Kidney capillary endothelial cell (primary cell): ENCODE measurements at regions not wholly inside any gene's neighbourhood (a gene's known extent, or its start where the extent isn't known, plus 50 kb on each side); places are given as distances from the start of the nearest gene placed in this dataset.

Experiments used
- DNase-seq: peaks from one replicate; pipeline ENCODE4 v3.0.0-alpha.2; 2018; ENCODE audit warnings: low spot score

- no peak for DNase-seq
Observed at GRCh38 chr21:18191139-18191538, 53.5 kb upstream of the CHODL start.

DNA sequence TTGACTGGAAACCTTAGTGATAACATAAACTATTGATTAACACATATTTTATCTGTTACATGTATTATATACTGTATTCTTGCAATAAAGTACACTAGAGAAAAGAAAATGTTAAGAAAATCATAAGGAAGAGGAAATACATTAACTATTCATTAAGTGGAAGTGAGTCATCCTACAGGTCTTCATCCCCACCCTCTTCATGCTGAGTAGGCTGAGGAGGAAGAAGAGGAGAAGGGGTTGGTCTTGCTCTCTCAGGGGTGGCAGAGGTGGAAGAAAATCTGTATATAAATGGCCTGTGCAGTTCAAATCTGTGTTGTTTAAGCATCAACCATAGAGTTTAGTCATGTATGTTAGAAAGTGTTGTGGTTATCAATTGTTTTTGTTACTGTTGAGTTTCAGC is 66.1 kb upstream of the CHODL start:
- peak; percentile 10 for DNase-seq

GRCh38 chr21:18174370-18174769 is 70.3 kb upstream of the CHODL start:
- no peak for DNase-seq

- no peak for DNase-seq
Observed at GRCh38 chr21:18170829-18171228, 73.8 kb upstream of the CHODL start.

DNA sequence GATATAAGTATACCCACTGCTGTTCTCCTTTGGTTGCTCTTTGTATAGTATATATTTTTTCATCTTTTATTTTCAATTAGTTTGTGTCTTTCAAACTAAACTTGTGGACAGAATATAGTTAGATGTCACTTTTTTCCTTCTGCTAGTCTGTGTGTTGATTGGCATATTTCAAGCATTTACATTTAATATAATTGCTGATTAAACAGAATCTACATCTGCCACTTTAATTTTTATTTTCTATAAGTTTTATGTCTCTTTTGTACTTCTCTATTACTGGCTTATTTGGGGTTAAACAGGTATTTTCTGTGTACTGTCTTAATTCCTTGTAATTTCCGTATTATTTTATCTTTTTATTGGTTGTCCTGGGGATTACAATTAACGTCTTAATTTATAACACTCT is 74.4 kb upstream of the CHODL start:
- no peak for DNase-seq

DNA sequence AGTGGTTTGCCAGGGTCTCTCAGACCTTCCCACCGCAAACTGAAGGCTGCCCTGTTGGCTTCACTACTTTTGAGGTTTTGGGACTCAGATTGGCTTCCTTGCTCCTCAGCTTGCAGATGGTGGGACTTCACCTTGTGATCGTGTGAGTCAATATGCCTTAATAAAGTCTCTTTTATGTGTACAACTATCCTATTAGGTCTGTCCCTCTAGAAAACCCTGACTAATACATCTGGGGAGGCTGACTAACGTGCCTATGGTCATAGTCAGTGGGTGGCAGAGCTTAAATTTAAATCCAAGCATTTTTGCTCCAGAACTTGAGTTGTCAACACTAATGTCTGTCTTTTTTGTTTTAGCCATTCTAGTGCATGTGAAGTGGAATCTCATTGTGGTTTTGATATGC is 76.5 kb upstream of the CHODL start:
- DNase-seq = no peak

DNA sequence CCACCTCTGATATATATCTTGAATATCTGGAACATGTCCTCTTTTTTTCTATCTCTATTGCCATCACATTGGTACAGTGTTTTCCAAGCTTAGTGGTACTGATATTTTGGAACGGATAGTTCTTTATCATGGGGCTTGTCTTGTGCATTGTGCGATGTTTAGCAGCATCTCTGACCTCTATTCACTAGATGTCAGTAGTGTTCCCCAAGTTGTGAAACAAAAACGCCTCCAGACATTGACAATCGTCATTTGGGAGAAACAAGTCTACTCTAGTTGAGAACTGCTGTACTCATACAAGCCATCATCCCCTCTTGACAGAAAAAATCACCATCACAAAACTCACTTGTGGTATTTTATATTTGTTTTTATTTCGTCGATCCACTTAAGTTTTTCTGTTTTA is 79.7 kb upstream of the CHODL start:
- DNase-seq = no peak

DNA sequence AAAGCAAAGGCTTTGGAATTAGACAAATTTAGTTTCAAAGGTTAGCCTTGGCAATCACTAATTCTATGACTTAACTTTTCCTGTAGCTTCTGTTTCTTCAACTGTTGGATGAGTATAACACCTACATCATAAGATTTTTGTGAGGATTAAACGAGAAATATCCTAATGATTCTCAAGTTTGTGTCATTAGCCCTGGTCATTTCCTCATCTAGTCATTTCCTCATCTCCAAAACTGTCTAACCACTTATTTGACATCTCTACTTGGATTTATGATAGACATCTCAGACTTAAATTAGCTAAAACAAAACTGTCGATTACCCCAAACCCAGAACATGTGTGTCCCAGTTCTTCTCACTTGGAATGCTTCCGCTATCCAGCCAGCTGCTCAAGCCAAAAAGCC is 80.2 kb upstream of the CHODL start:
- DNase-seq = peak; percentile 65

DNA sequence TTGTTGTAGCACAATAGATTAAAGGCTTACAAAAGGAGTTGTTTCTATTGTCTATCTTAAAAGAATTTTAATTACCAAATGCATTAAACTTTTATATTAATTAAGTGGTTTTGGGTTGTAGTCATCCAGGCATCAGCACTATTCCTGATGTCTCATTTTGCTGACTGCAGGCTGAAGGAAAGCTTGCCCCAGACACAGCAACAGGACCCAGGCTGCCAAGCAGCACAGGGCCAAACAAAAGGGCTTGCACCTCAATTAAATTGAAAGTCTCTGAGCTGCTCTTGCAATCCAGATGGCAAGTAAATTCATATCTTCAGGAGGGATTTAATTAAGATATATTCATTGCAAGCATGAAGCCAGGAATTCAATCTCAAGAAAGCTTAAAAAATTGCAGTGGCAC is 80.7 kb upstream of the CHODL start:
- peak; percentile 21 for DNase-seq

DNA sequence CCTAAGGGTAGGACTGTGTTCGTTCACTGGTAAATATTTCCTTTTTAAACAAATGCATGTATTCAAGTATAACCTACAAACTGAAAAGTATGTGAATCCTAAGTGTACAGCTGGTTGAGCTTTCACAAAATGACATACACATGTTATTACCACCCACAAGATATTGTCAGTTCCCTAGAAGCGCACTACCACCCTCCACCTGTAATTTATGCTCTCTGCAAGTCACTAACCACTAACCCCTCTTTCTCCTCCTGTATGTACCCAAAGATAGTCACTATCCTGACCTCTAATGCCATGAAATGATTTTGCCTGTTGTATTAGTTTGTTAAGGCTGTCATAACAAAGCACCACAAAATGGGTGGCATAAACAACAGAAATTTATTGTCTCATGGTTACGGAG is 82.8 kb upstream of the CHODL start:
- no peak for DNase-seq

- no peak for DNase-seq
Observed at GRCh38 chr21:18157406-18157805, 87.2 kb upstream of the CHODL start.

GRCh38 chr21:18155508-18156193 is 89.0 kb upstream of the CHODL start:
- DNase-seq = peak; percentile 58

GRCh38 chr21:18153063-18153462 is 91.6 kb upstream of the CHODL start:
- peak; percentile 31 for DNase-seq

- no peak for DNase-seq
Observed at GRCh38 chr21:18152371-18152770, 92.3 kb upstream of the CHODL start.

DNA sequence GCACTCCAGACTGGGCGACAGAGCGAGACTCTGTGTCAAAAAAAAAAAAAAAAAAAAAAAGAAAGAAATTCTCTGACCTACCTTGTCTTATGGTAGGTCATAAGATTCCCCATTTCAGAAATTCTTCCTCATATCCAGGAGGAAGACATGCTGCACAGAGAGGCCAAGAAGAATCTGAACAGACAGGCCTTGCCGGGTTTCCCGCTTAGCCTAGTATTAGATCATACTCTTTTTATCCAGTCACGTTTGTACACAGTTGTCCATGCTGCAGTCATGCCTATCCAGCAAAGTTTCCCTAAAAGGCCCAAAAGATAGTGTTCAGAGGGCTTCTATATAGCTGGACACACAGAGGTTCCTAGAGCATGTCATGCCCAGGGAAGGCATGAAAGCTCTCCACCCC is 93.6 kb upstream of the CHODL start:
- DNase-seq = no peak

- DNase-seq = no peak
Observed at GRCh38 chr21:18148401-18148800, 96.2 kb upstream of the CHODL start.

GRCh38 chr21:18147678-18148077 is 97.0 kb upstream of the CHODL start:
- peak; percentile 33 for DNase-seq

GRCh38 chr21:18146820-18147219 is 97.8 kb upstream of the CHODL start:
- DNase-seq = no peak

- DNase-seq = no peak
Observed at GRCh38 chr21:18144339-18144738, 100.3 kb upstream of the CHODL start.

DNA sequence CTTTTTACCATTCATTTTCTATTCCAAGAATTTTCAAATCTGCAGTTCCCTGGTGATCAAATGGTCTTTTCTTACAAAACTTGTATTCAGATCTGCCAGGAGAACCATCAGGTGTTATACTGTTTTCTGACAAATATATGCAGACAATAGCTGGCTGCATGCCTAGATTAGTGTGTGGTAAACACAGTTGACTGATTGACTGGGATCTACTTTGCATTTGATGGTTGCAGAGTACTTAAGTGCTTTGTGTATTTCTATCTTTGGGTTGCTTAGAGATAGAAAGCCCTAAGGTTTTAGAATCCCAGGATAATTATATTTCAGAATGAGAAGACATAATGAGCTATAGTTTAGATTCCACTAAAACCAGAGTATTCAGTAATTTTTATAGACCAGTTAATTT is 102.0 kb upstream of the CHODL start:
- DNase-seq = no peak

DNA sequence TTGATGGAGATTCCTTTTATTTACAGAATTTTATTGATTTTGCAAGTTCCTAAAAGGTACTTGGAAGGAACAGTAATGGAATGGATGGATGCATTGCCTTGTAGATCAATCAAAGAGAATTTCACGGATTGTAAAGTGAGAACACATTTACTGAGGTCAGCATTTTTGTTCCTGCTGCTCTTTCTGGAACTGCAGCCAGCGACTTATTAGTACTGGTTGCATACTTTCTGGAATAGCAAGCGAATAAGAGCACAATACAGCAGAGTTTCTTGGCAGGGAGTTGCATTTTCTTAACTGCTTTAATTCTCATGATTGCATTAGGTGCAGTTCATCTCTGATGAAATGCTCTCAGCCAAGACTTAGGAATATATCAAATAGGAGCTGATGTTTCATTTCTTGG is 106.1 kb upstream of the CHODL start:
- no peak for DNase-seq

GRCh38 chr21:18129526-18129925 is 115.1 kb upstream of the CHODL start:
- DNase-seq = no peak

GRCh38 chr21:18118566-18118965 is 126.1 kb upstream of the CHODL start:
- no peak for DNase-seq

GRCh38 chr21:18117176-18117575 is 127.5 kb upstream of the CHODL start:
- no peak for DNase-seq

GRCh38 chr21:18114810-18115209 is 129.8 kb upstream of the CHODL start:
- DNase-seq = no peak
